Neural progenitor cell (in vitro differentiated cells): ENCODE measurements at regions not wholly inside any gene's neighbourhood (a gene's known extent, or its start where the extent isn't known, plus 50 kb on each side); places are given as distances from the start of the nearest gene placed in this dataset.
A peak's percentile ranks its signal among the peaks of the same experiment; 100 is the strongest.

ENCODE experiments used
- EZH2phosphoT487 ChIP-seq: fragments of 200-600 bp; sonication (generic); IDR thresholded peaks from 2 replicates; pipeline ENCODE4 v1.6.1; 2017; ENCODE audit warnings: antibody characterized with exemption
- TF ChIP-seq, protein P1 (sequence below): fragments of 200-600 bp; sonication (generic); IDR thresholded peaks from 2 replicates; pipeline ENCODE4 v1.5.1; 2017; ENCODE audit warnings: antibody characterized with exemption, mild to moderate bottlenecking

DNA sequence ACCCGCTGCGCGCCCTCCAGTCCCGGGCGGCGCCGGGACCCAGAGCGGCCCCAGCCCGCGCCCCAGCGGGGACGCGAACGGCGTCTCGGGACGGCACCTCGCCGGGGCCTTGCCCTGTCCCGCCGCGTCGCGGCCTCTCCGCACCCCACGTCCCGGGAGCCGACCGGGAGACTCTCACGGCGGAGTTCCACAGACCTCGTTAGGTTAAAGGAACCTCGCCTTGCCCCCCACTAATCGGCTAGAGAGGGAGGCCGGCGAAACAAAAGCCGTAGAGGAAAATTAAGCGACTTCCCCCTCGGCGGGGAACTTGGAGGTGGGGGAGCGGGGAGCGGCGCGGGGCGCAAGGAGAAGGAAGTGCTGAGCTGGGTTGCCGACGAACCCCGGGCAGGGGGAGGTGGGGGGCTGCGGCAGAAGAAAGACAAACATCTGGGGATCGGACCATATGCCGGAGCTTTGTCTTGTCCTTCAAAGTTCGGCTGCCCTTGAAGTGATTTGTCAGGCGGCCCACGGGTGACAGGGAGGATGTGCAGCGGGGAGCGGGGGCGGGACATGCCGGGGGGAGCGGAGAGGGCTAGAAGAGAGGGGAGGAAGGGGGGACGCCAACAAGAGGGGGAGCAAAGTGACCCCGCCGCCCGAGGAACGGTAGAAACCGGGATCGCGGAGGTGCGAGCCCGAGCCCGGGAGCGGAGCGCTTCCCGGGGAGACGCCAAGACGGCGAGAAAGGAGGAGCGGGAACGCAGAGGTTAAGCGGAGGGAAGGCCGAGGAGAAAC, 120.0 kb upstream of the RRP15 start:
- TF ChIP-seq, protein P1, sequence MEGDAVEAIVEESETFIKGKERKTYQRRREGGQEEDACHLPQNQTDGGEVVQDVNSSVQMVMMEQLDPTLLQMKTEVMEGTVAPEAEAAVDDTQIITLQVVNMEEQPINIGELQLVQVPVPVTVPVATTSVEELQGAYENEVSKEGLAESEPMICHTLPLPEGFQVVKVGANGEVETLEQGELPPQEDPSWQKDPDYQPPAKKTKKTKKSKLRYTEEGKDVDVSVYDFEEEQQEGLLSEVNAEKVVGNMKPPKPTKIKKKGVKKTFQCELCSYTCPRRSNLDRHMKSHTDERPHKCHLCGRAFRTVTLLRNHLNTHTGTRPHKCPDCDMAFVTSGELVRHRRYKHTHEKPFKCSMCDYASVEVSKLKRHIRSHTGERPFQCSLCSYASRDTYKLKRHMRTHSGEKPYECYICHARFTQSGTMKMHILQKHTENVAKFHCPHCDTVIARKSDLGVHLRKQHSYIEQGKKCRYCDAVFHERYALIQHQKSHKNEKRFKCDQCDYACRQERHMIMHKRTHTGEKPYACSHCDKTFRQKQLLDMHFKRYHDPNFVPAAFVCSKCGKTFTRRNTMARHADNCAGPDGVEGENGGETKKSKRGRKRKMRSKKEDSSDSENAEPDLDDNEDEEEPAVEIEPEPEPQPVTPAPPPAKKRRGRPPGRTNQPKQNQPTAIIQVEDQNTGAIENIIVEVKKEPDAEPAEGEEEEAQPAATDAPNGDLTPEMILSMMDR, result no peak
- TF ChIP-seq EZH2phosphoT487, result peak; percentile 28
